ENCODE measurements at regions not wholly inside any gene's neighbourhood (a gene's known extent, or its start where the extent isn't known, plus 50 kb on each side); places are given as distances from the start of the nearest gene placed in this dataset.

DNA sequence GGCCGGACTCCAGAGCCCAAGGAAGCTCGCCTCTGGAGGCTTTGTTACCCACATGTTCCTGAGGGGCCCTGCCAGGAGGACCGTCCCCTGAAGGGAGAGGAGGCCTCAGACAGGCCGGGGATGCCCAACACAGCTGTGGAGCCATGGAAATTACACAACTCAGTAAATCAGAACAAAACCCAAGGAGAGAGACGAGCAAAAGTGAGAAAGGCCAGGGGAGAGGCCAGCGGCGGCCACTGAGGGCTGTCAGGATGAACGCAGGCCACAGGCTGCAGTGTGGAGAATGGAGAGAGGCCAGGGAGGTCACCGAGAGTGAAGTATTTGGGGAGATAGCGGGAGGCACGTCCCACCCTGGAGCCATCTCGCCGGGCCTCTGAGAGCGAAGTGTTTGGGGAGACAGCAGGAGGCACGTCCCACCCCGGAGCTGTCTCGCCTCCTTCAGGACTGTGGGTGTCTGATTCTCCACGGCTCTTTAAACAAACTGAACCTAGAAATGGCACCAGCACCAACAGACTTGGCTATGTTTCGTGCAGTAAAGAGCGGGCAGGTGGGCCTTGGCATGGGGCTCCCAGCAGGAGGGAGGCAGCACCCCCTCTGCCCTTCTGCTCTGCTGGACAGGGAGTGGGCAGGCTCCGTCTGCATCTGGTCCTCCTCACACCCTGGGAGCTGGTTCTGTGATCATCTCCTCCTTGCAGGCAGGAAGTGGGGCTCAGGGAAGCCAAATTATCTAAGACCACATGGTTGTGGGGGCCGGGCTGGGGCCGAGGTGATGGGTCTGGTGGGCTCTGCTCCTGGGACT lies 91.0 kb downstream of the YTHDF1 start:
- TF ChIP-seq MEF2A (IDR thresholded peaks at IDR 0.05; ENCODE audit: borderline replicate concordance, low read depth) (no peak), NRF1 (IDR thresholded peaks at IDR 0.05; ENCODE audit: low read depth, low read length) (no peak)
- TF ChIP-seq, protein P1, sequence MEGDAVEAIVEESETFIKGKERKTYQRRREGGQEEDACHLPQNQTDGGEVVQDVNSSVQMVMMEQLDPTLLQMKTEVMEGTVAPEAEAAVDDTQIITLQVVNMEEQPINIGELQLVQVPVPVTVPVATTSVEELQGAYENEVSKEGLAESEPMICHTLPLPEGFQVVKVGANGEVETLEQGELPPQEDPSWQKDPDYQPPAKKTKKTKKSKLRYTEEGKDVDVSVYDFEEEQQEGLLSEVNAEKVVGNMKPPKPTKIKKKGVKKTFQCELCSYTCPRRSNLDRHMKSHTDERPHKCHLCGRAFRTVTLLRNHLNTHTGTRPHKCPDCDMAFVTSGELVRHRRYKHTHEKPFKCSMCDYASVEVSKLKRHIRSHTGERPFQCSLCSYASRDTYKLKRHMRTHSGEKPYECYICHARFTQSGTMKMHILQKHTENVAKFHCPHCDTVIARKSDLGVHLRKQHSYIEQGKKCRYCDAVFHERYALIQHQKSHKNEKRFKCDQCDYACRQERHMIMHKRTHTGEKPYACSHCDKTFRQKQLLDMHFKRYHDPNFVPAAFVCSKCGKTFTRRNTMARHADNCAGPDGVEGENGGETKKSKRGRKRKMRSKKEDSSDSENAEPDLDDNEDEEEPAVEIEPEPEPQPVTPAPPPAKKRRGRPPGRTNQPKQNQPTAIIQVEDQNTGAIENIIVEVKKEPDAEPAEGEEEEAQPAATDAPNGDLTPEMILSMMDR (IDR thresholded peaks at IDR 0.05) = no peak

Measured in SK-N-SH (cell line).